GM12878 (cell line): ENCODE measurements at regions not wholly inside any gene's neighbourhood (a gene's known extent, or its start where the extent isn't known, plus 50 kb on each side); places are given as distances from the start of the nearest gene placed in this dataset.

ENCODE experiments used
- ATAC-seq: fragments of 200-7000 bp; cut with Tn5 transposase; 3 replicates; pipeline ENCODE4 v1.9.1; 2020; ENCODE audit warnings: mild to moderate bottlenecking, moderate library complexity
- BruUV-seq: library from RNA; stranded (reverse); fragments of 400-500 nt; replicated peaks from 2 replicates; lab custom pipeline; 2021; lab: Mats Ljungman, UMichigan
- CTCF ChIA-PET: fragments of 300-600 bp; sonication (Branson Sonifier 250); formaldehyde crosslinking; extraction: SDS; loops from one replicate; lab custom pipeline; 2021; ENCODE audit warnings: inconsistent platforms; lab: Yijun Ruan, JAX
- POLR2A ChIA-PET: fragments of 350-600 bp; formaldehyde crosslinking; extraction: SDS; loops from one replicate; lab custom pipeline; 2021; ENCODE audit warnings: inconsistent platforms; lab: Charles Lee
- RAD21 ChIA-PET: fragments of 300-600 bp; sonication (Branson Sonifier 250); formaldehyde crosslinking; loops from one replicate; lab custom pipeline; 2023; ENCODE audit warnings: antibody characterized with exemption; ENCODE audit not compliant: unreplicated experiment; lab: Charles Lee
- SMC1A ChIA-PET: fragments of 300-600 bp; sonication (Branson Sonifier 250); formaldehyde crosslinking; loops from one replicate; lab custom pipeline; 2023; ENCODE audit not compliant: unreplicated experiment, uncharacterized antibody; lab: Charles Lee
- DNase-seq: peaks from one replicate; pipeline ENCODE4 v3.0.0-alpha.2; 2011; ENCODE audit warnings: low read depth, low spot score
- FAIRE-seq: peaks from 3 replicates; lab custom pipeline; 2011; peaks lifted over from hg19 to GRCh38; lab: Jason Lieb, UNC
- H2AFZ ChIP-seq: 2 replicates; pipeline ENCODE4 v1.6.0; 2011; ENCODE audit warnings: low read depth, low read length, control low read depth; ENCODE audit not compliant: control insufficient read depth
- H3K27ac ChIP-seq: 2 replicates; pipeline ENCODE4 v1.5.1; 2011; ENCODE audit warnings: control low read depth; ENCODE audit not compliant: control insufficient read depth, insufficient read depth
- H3K27me3 ChIP-seq, 2 experiments: replicated peaks in 1 of 2; 2 replicates each; pipeline versions ENCODE4 v1.6.0 to v1.6.1; 2011; ENCODE audit warnings: low read length in 1 of 2; ENCODE audit not compliant: control insufficient read depth in 2 of 2, insufficient read depth in 2 of 2
- H3K36me3 ChIP-seq, 2 experiments: 2 replicates each; pipeline ENCODE4 v1.5.1; 2011; ENCODE audit warnings: low read length in 1 of 2; ENCODE audit not compliant: control insufficient read depth in 2 of 2, insufficient read depth in 2 of 2
- H3K4me1 ChIP-seq: 2 replicates; pipeline ENCODE4 v1.6.1; 2011; ENCODE audit warnings: mild to moderate bottlenecking, low read length, moderate library complexity, mixed read lengths; ENCODE audit not compliant: control insufficient read depth, insufficient read depth
- H3K4me2 ChIP-seq: 2 replicates; pipeline ENCODE4 v1.6.0; 2011; ENCODE audit warnings: control low read depth; ENCODE audit not compliant: control insufficient read depth, insufficient read depth
- H3K4me3 ChIP-seq: fragments of 200-600 bp; sonication (generic); 2 replicates; pipeline ENCODE4 v1.5.1; 2016
- H3K79me2 ChIP-seq: 2 replicates; pipeline ENCODE4 v1.6.0; 2011; ENCODE audit warnings: low read length; ENCODE audit not compliant: control insufficient read depth, insufficient read depth
- H3K9ac ChIP-seq: 2 replicates; pipeline ENCODE4 v1.8.0; 2011; ENCODE audit warnings: low read length, control low read depth, mixed read lengths; ENCODE audit not compliant: control insufficient read depth, insufficient read depth
- H3K9me3 ChIP-seq: replicated peaks from 3 replicates; pipeline ENCODE4 v1.5.1; 2011; ENCODE audit warnings: mild to moderate bottlenecking, low read length; ENCODE audit not compliant: control insufficient read depth, insufficient read depth
- H4K20me1 ChIP-seq: 2 replicates; pipeline ENCODE4 v1.6.0; 2011; ENCODE audit not compliant: control insufficient read depth, insufficient read depth
- FOXM1 ChIP-seq: IDR thresholded peaks from 2 replicates; pipeline ENCODE4 v1.6.1; 2012; ENCODE audit warnings: low read depth, mild to moderate bottlenecking, inconsistent platforms, low read length, moderate library complexity
- MEF2B ChIP-seq: fragments of 450-650 bp; IDR thresholded peaks from 2 replicates; pipeline ENCODE4 v1.6.1; 2018; ENCODE audit warnings: mild to moderate bottlenecking, moderate library complexity; ENCODE audit not compliant: partially characterized antibody, poor library complexity, severe bottlenecking
- NR2F1 ChIP-seq: fragments of 450-650 bp; conservative IDR thresholded peaks from 2 replicates; pipeline ENCODE4 v1.6.1; 2017; ENCODE audit warnings: mild to moderate bottlenecking
- WRNIP1 ChIP-seq: IDR thresholded peaks from 2 replicates; pipeline ENCODE4 v1.6.1; 2011; ENCODE audit warnings: low read depth, low read length, improper control_type of control experiment, borderline replicate concordance
- WGBS: methylation state at CpG from one replicate; pipeline ENCODE4 v1.1.6; 2016; ENCODE audit warnings: low lambda C conversion rate; ENCODE audit not compliant: insufficient replicate concordance, insufficient coverage; ENCODE audit errors: missing lambda C conversion rate; 5-methylcytosine and 5-hydroxymethylcytosine counted together
- in situ Hi-C: fragments of 300-500 bp; cut with MboI; formaldehyde crosslinking; loops from 9 replicates; pipeline ENCODE4 v1.14.3; 2018; ENCODE audit warnings: mixed read lengths
- intact Hi-C: fragments of 100-400 bp; cut with micrococcal nuclease; formaldehyde crosslinking; loops from one replicate; pipeline ENCODE4 v1.14.2; 2022; ENCODE audit not compliant: unreplicated experiment
- TF ChIP-seq, protein P1 (sequence below): IDR thresholded peaks from 2 replicates; pipeline ENCODE4 v1.6.1; 2012; ENCODE audit warnings: improper control_type of control experiment, low read depth, low read length; ENCODE audit not compliant: insufficient replicate concordance
- TF ChIP-seq, protein P2 (sequence below): IDR thresholded peaks from 2 replicates; pipeline ENCODE4 v1.6.1; 2012; ENCODE audit warnings: low read depth, low read length, improper control_type of control experiment
- TF ChIP-seq, protein P3 (sequence below): fragments of 450-650 bp; IDR thresholded peaks from 2 replicates; pipeline ENCODE4 v1.6.1; 2016; ENCODE audit warnings: mild to moderate bottlenecking

- Histone ChIP-seq H3K36me3 (no peaks in the 10 kb centered on the region), H3K9me3 (no peaks in the 10 kb centered on the region)
- no peak for TF ChIP-seq NR2F1
- no peak for TF ChIP-seq FOXM1
- TF ChIP-seq MEF2B, result no peak
- no peak for TF ChIP-seq WRNIP1
- TF ChIP-seq, all 136 proteins: peak for 0
- ATAC-seq, result no peak
- H3K79me2 ChIP-seq, result no peaks in the 10 kb centered on the region
- CTCF ChIA-PET, result no interaction called here
- no peak overlapping the region for H3K4me3 ChIP-seq
- no peaks in the 10 kb centered on the region for H3K4me1 ChIP-seq
- intact Hi-C loops (no loop called here), in situ Hi-C loops (no loop called here)
- H3K27ac ChIP-seq, result no peak overlapping the region
- no peaks in the 10 kb centered on the region for H4K20me1 ChIP-seq
- POLR2A ChIA-PET, result no interaction called here
- DNase-seq, result no peak
- H3K9ac ChIP-seq, result no peak overlapping the region
- RAD21 ChIA-PET, result no interaction called here
- WGBS, result 16% methylated on average over 2 of the region's 2 CpGs
- no peak for FAIRE-seq
- SMC1A ChIA-PET, result no interaction called here
- BruUV-seq, result no TSS peak
- H3K4me2 ChIP-seq, result no peak overlapping the region
- H3K27me3 ChIP-seq, result no peaks in the 10 kb centered on the region
- no peak overlapping the region for H2AFZ ChIP-seq
Measured at GRCh38 chr2:185664384-185664783, 74.2 kb upstream of the FSIP2 start.

DNA sequence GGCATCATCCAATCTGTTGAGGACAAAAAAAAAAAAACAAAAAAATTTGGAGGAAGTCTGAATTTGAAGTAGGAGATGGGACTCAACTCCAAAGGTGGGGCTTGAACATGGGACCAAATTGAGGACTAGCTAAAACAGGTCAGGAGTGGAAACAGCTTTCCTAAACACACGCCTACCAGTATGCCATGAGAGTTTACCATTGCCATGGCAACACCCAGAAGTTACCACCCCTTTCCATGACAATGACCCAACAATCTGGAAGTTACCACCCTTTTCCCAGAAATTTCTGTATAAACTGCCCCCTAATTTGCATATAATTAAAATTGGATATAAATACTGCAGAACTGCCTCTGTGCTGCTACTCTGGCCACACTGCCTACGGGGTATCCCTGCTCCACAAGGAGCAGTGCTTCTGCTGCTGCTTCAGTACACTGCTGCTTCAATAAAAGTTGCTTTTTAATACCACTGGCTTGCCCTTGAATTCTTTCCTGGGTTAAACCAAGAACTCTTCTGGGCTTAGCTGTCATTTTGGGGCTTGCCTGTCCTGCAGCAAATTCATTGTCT is 73.3 kb upstream of the FSIP2 start:
- POLR2A ChIA-PET, result no interaction called here
- H3K36me3 ChIP-seq, result no peaks in the 10 kb centered on the region
- no peak for FAIRE-seq
- SMC1A ChIA-PET, result no interaction called here
- H3K79me2 ChIP-seq, result no peaks in the 10 kb centered on the region
- H3K4me3 ChIP-seq, result no peak overlapping the region
- no peaks in the 10 kb centered on the region for H3K4me1 ChIP-seq
- in situ Hi-C loops (no loop called here), intact Hi-C loops (no loop called here)
- no peak overlapping the region for H2AFZ ChIP-seq
- no peak overlapping the region for H3K9ac ChIP-seq
- CTCF ChIA-PET, result interaction anchor here (0.6 kb wide), 1 partner anchor 54 kb away, joined by 3 read pairs; no protein-coding TSS in a partner anchor
- no TSS peak for BruUV-seq
- RAD21 ChIA-PET, result no interaction called here
- DNase-seq, result no peak
- no peaks in the 10 kb centered on the region for H4K20me1 ChIP-seq
- no peaks in the 10 kb centered on the region for H3K9me3 ChIP-seq
- 20% methylated on average over 2 of the region's 2 CpGs for WGBS
- ATAC-seq, result no peak
- no peaks in the 10 kb centered on the region for H3K27me3 ChIP-seq
- H3K4me2 ChIP-seq, result no peak overlapping the region
- no peak overlapping the region for H3K27ac ChIP-seq
- TF ChIP-seq, protein P1, sequence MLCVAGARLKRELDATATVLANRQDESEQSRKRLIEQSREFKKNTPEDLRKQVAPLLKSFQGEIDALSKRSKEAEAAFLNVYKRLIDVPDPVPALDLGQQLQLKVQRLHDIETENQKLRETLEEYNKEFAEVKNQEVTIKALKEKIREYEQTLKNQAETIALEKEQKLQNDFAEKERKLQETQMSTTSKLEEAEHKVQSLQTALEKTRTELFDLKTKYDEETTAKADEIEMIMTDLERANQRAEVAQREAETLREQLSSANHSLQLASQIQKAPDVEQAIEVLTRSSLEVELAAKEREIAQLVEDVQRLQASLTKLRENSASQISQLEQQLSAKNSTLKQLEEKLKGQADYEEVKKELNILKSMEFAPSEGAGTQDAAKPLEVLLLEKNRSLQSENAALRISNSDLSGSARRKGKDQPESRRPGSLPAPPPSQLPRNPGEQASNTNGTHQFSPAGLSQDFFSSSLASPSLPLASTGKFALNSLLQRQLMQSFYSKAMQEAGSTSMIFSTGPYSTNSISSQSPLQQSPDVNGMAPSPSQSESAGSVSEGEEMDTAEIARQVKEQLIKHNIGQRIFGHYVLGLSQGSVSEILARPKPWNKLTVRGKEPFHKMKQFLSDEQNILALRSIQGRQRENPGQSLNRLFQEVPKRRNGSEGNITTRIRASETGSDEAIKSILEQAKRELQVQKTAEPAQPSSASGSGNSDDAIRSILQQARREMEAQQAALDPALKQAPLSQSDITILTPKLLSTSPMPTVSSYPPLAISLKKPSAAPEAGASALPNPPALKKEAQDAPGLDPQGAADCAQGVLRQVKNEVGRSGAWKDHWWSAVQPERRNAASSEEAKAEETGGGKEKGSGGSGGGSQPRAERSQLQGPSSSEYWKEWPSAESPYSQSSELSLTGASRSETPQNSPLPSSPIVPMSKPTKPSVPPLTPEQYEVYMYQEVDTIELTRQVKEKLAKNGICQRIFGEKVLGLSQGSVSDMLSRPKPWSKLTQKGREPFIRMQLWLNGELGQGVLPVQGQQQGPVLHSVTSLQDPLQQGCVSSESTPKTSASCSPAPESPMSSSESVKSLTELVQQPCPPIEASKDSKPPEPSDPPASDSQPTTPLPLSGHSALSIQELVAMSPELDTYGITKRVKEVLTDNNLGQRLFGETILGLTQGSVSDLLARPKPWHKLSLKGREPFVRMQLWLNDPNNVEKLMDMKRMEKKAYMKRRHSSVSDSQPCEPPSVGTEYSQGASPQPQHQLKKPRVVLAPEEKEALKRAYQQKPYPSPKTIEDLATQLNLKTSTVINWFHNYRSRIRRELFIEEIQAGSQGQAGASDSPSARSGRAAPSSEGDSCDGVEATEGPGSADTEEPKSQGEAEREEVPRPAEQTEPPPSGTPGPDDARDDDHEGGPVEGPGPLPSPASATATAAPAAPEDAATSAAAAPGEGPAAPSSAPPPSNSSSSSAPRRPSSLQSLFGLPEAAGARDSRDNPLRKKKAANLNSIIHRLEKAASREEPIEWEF, result no peak
- TF ChIP-seq, protein P2, sequence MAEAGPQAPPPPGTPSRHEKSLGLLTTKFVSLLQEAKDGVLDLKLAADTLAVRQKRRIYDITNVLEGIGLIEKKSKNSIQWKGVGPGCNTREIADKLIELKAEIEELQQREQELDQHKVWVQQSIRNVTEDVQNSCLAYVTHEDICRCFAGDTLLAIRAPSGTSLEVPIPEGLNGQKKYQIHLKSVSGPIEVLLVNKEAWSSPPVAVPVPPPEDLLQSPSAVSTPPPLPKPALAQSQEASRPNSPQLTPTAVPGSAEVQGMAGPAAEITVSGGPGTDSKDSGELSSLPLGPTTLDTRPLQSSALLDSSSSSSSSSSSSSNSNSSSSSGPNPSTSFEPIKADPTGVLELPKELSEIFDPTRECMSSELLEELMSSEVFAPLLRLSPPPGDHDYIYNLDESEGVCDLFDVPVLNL, result no peak
- TF ChIP-seq, protein P3, sequence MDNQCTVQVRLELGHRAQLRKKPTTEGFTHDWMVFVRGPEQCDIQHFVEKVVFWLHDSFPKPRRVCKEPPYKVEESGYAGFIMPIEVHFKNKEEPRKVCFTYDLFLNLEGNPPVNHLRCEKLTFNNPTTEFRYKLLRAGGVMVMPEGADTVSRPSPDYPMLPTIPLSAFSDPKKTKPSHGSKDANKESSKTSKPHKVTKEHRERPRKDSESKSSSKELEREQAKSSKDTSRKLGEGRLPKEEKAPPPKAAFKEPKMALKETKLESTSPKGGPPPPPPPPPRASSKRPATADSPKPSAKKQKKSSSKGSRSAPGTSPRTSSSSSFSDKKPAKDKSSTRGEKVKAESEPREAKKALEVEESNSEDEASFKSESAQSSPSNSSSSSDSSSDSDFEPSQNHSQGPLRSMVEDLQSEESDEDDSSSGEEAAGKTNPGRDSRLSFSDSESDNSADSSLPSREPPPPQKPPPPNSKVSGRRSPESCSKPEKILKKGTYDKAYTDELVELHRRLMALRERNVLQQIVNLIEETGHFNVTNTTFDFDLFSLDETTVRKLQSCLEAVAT, result no peak
